Tibial artery (tissue), 4 donors: ENCODE measurements at regions not wholly inside any gene's neighbourhood (a gene's known extent, or its start where the extent isn't known, plus 50 kb on each side); places are given as distances from the start of the nearest gene placed in this dataset.

Source experiments
- DNase-seq, 2 donors: peaks; one replicate each; pipeline ENCODE4 v3.0.0-alpha.2; 2019
- H3K27ac ChIP-seq, 2 donors: fragments of 200-600 bp; sonication (generic) in 1 of 2; 1 replicate in 1 of 2; 2 replicates in 1 of 2; pipeline ENCODE4 v1.5.1; 2018 to 2019; ENCODE audit warnings: mild to moderate bottlenecking in 1 of 2
- H3K27me3 ChIP-seq, 2 donors: fragments of 200-600 bp; sonication (generic) in 1 of 2; one replicate each; pipeline versions ENCODE4 v1.5.1 to v1.6.0; 2016 to 2019
- H3K36me3 ChIP-seq, 3 donors: fragments of 200-600 bp; sonication (generic) in 2 of 3; one replicate each; pipeline ENCODE4 v1.5.1; 2016 to 2019; ENCODE audit warnings: mild to moderate bottlenecking in 2 of 3
- H3K4me1 ChIP-seq, 4 donors: fragments of 200-600 bp; sonication (generic) in 2 of 4; 1 replicate in 3 of 4; 2 replicates in 1 of 4; pipeline ENCODE4 v1.5.1; 2016 to 2019
- H3K4me3 ChIP-seq, 2 donors: fragments of 200-600 bp; sonication (generic) in 1 of 2; 1 replicate in 1 of 2; 2 replicates in 1 of 2; pipeline ENCODE4 v1.5.1; 2018 to 2019; ENCODE audit warnings: mild to moderate bottlenecking in 2 of 2
- H3K9me3 ChIP-seq, 3 donors: fragments of 200-600 bp; sonication (generic) in 1 of 3; one replicate each; pipeline ENCODE4 v1.5.1; 2016 to 2019
- CTCF ChIP-seq, 2 experiments: fragments of 200-600 bp in 1 of 2; fragments of 450-650 bp in 1 of 2; IDR thresholded peaks; one replicate each; pipeline ENCODE4 v1.5.1; 2017 to 2019; ENCODE audit warnings: antibody characterized with exemption in 2 of 2, mild to moderate bottlenecking in 1 of 2, moderate library complexity in 1 of 2
- intact Hi-C: fragments of 100-400 bp; cut with DNase I; formaldehyde crosslinking; loops from one replicate; pipeline ENCODE4 v1.15.0; 2023; ENCODE audit warnings: low total_unique reads

DNA sequence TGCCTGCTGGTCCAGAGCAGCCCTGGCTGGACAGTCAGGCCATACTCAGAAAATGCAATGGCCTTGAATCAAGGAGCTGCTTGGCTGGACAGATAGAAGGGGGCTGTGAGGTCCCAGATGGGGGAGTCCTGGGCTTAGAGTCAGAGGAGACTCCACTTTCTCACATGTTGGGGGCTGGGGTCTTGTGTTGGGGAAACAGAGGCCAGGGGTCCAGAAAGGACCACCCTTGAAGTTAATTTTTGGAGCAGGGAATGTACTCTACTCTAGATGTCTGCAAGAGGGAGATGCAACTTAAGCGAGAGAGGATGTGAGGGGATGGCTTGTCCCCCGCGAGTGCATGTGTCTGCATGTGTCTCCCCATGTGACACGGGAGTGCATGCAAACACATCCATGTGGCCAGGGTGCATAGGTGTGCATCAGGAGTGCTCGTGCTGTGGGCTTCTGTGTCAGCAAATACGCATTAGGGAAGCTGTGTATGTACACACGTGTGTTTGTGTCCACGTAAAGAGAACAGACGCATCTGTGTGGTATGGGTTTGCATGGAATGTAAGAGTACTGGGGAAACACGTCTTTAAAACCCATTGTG lies 303.2 kb downstream of the MYCN start:
- TF ChIP-seq CTCF (IDR thresholded peaks at IDR 0.05): no peak
- no peaks in the 10 kb centered on the region for H3K9me3 ChIP-seq
- no peak overlapping the region for H3K27ac ChIP-seq
- H3K4me3 ChIP-seq: no peak overlapping the region
- no peaks in the 10 kb centered on the region for H3K36me3 ChIP-seq
- H3K4me1 ChIP-seq: no peaks in the 10 kb centered on the region
- intact Hi-C loops: no loop called here
- no peak for DNase-seq
- H3K27me3 ChIP-seq: peaks cover 0 to 3% of the 10 kb centered on the region in 2 donors

DNA sequence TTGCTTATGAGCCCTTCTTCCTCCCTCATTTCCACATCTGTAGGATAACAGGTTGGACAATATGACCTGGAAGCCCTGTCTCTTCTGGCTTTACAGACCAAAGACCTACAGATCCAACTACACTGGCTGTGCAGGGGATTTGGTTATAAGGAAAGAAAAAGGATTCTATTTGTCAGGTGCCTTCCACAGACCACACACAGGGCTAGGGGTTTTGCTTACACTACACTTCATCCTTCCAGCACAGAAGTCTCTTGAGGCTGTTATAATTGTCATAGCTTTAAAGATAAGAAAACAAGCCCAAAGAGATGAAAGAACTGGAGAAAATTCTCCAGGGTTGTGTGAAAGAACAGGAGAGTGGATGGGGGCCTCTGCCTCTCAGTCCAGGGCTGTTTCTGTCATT lies 302.6 kb downstream of the MYCN start:
- Histone ChIP-seq H3K9me3 (no peaks in the 10 kb centered on the region), H3K27ac (no peak overlapping the region), H3K4me1 (no peaks in the 10 kb centered on the region), H3K36me3 (no peaks in the 10 kb centered on the region), H3K4me3 (no peak overlapping the region), H3K27me3 (peaks cover 0 to 3% of the 10 kb centered on the region in 2 donors)
- no peak for TF ChIP-seq CTCF (IDR thresholded peaks at IDR 0.05)
- intact Hi-C loops: no loop called here
- no peak for DNase-seq

GRCh38 chr2:16241166-16242160 lies 301.1 kb downstream of the MYCN start:
- TF ChIP-seq CTCF (IDR thresholded peaks at IDR 0.05): no peak
- Histone ChIP-seq H3K9me3 (no peaks in the 10 kb centered on the region), H3K4me1 (no peaks in the 10 kb centered on the region), H3K27ac (no peak overlapping the region), H3K4me3 (no peak overlapping the region), H3K36me3 (no peaks in the 10 kb centered on the region), H3K27me3 (peaks cover 0 to 3% of the 10 kb centered on the region in 2 donors)
- intact Hi-C loops: no loop called here
- peak in 1 of 2 donors; percentile 3 for DNase-seq

- intact Hi-C loops: no loop called here
- Histone ChIP-seq H3K9me3 (no peaks in the 10 kb centered on the region), H3K4me1 (no peaks in the 10 kb centered on the region), H3K4me3 (no peak overlapping the region), H3K36me3 (no peaks in the 10 kb centered on the region), H3K27ac (no peak overlapping the region), H3K27me3 (no peaks in the 10 kb centered on the region)
- no peak for TF ChIP-seq CTCF (IDR thresholded peaks at IDR 0.05)
- DNase-seq: peak in 1 of 2 donors; percentile 29
These were observed 300.1 kb downstream of the MYCN start for GRCh38 chr2:16240402-16240801.

DNA sequence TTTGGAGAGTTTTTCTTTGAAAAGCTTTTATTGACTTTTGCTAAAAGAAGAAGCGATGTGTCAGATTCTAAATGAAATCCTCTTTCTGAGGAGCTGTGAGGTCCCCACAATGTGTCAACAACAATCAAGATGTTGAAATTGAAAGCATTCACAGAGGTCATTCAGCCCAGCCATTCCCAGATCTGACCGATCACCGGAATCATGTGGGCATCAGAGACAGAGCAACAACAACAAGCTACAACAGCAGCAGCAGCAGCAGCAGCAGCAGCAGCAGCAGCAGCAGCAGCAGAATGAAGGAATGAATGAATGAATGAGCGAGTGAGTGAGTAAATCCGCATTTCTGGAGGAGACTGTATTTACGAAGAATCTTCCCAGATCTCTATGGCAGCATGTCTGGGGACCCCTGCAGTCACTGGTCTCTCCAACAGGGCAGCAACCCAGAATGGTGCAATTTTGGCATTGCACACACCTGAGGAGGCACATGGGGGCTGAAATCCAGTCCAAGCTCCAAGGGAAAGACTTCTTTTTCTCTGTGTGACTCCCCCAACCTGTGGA lies 299.0 kb downstream of the MYCN start:
- Histone ChIP-seq H3K36me3 (no peaks in the 10 kb centered on the region), H3K9me3 (no peaks in the 10 kb centered on the region), H3K4me1 (no peaks in the 10 kb centered on the region), H3K4me3 (no peak overlapping the region), H3K27ac (no peak overlapping the region), H3K27me3 (no peaks in the 10 kb centered on the region)
- intact Hi-C loops: no loop called here
- DNase-seq: peak in 1 of 2 donors; percentile 15
- TF ChIP-seq CTCF (IDR thresholded peaks at IDR 0.05): no peak
